AG08396 (cell line): ENCODE measurements at regions not wholly inside any gene's neighbourhood (a gene's known extent, or its start where the extent isn't known, plus 50 kb on each side); places are given as distances from the start of the nearest gene placed in this dataset.
"Not testable (repeated sequence)": the region's sequence is repeated elsewhere in the genome, so short reads cannot be mapped to it uniquely, and the experiment has no call there.

Source experiments
- DNase-seq: peaks from one replicate; pipeline ENCODE4 v3.0.0; 2012; ENCODE audit warnings: low spot score, mixed read lengths

DNA sequence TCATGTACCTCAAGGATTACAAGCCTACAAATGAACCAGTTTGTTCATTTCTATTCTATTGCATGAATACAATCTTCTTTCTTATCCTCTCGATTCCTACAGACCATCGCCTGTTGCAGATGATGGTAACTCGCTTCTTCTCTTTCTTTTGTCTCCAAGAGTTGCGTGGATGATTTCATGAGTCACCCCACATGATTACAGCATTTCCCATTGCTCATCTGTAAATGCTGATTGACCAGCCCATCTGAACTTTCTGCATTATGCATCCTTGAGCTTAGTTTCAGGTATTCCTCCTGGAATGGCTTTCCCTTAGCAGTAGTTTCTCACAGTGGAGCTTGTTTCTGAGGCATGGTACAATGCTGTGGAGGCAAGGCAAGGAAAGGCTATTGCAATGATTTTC, 109.6 kb upstream of the TOPAZ1 start:
- DNase-seq: no peak

DNA sequence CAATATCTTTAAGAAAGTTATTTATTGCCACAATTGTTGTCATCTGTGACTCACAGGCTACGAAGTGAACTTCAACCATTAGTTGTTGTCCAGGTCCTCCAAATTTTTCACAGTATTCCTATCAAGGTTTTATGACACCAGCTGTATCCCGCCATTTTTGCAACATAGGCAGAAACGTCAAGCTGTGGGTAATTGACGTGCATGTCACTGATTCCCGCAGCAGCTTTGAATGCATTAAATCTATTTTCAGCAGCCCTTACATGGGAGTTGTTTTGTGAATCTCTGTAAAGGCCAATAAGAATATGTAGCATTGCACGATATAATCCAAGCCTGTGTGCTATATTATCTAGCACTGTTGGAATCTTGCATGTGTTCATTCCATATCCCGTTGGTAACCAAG, 109.1 kb upstream of the TOPAZ1 start:
- no peak for DNase-seq

DNA sequence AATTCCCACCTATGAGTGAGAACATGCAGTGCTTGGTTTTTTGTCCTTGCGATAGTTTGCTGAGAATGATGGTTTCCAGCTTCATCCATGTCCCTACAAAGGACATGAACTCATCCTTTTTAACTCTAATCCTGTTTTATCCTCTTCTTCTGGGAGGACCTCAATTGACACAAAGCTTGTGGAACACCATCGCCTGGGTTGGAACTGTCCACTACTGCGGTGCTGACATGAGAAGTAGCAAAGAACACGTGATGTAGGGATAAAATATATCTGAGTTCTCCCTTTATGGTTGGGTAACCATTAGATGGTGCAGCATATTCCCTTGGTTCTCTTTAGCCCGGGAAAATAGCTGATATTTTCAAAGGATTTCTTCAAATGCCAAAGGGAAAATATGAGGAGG, 105.3 kb upstream of the TOPAZ1 start:
- no peak for DNase-seq

DNA sequence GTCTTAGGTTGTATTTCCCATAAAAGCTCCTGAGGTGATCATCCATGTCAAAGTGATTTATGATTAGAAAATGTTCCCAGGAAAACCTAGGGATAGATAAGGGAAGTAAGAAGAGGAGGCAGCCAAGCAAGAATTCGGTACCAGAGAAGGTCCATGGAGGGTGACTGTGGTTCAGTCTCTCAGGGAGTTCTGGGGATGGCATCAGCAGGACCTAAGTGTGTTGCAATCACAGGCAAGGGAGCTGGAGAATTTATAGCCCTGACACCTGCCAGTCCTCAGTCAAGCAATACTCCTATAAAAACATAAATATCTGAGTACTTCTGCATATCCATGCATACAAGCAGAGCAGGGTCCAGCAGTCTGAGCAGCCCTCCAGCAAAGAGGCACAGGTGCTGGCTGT, 95.6 kb upstream of the TOPAZ1 start:
- DNase-seq: no peak

DNA sequence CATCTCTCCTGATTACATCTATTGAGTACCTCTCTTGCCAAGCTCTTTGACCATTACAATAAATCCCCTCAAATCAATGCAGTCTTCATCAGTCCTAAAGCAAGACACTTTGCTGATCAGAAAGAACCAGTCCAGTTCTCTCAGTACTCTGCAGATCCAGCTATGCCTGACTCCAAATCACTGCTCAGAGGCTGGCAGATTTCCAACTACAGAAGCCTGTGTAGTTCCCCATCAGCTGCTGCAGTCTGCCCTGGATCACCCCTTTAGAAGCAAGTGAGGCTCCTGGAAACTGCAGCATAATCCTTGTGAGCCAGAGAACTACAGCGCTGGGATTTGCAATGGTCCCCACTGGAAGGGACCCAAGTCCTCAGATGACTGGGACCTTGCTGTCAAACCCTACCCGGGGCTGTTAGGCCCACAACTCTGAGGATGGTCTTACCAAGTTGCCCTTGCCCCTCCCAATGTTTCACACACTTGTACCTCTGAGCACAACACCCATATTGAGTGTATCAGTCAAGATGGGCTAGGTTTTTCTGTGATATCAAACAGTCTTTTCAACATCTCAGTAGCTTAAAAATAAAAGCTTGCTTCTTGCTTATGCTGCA, 81.9 kb upstream of the TOPAZ1 start:
- DNase-seq: no peak

DNA sequence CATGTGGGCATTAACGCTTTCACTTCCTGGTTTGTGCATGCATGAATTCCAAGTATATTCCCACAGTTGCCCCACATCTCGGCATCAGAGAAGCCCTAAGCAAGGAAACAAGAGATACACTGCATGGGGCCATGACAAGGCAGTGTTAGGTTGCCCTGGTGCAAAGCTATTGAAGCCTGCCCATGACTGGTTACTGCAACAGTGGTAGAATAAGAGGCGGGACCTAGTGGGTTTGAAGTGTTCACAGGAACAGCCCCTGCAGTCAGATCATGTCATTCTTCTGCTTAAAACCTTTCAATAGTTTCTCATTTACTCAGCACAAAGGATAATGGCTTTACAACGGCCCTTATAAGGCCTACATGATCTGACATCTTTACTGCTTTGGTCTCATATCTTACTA, 80.9 kb upstream of the TOPAZ1 start:
- DNase-seq: no peak

DNA sequence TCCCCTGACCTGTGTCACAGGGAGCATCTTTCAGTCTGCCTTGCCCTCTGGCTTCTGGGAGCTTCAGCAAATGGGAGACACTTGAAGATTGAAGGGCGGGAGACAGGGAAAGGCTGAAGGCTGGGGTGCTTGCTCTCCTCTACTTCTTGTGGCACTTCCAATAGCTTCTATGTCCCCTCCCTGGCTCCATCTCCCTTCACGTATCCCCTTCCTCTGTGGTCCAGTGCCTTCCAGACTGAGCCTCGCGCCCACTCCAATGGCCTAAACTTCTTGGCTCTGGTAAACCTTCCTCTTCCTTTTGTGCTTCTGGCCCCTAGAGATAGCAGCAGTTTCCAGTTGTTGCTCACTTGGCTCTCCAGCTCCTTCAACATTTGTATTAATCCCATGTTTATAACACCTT, 69.8 kb upstream of the TOPAZ1 start:
- no peak for DNase-seq

DNA sequence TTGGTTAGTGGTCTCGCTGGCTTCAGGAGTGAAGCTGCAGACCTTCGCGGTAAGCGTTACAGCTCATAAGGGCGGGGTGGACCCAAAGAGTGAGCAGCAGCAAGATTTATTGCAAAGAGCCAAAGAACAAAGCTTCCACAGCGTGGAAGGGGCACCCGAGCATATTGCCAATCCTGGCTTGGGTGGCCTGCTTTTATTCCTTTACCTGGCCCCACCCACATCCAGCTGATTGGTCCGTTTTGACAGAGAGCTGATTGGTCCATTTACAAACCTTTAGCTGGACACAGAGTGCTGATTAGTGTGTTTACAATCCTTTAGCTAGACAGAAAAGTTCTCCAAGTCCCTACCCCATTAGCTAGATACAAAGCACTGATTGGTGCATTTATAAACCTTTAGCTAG, 69.0 kb upstream of the TOPAZ1 start:
- DNase-seq: not testable (repeated sequence)

DNA sequence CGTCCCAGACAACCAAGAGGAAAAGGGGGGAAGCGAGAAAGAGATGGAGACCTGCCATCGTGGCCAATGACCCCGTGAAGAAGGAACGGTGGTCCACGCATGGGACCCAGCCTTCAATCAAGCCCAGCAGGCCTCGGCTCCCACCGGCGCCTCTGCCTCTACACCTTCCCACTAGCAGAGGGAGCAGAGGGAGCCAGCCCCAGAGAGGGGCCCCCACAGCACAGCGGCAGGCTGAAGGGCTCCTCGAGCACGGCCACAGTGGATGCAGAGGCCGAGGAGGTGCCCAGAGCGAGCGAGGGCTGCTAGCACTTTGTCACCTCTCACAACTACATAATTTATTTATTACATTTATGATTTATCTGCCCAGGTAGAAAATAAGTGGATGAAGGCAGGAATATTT, 68.4 kb upstream of the TOPAZ1 start:
- no peak for DNase-seq

DNA sequence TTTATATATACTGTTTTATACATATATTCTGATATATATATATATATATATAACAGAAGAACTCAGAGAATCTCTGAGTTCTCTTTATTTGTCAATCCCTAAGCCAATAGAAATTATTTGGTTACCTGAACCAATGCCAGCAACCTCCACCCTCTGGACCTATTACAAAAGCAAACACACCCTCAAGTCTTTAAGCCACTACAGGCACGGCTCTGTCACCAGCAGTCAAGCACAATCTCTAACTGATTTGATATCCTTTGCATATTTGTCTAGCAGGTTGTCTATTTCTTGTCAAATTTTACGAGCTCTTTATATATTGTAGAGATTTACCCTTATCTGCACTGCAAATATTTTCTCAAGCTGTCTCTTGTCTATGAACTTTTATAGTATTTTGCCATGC, 66.6 kb upstream of the TOPAZ1 start:
- DNase-seq: no peak

DNA sequence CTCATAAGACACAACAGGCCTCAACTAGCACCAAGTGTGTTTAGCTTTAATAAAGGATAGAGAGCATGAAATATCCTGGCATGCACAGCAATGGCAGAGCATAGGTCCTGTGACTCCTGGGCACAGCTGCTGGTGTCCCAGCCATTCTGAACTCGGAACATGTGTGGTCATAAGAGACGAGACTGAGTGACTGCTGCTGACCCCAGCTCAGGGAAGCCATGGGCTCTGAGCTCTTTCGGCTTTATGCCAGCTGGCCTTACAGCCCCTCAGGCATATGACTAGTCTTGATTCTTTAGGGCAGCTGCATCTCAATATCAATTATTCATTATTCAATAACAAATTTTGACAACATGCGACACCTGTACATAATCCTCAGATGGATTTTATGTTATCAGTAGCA, 62.4 kb upstream of the TOPAZ1 start:
- no peak for DNase-seq

DNA sequence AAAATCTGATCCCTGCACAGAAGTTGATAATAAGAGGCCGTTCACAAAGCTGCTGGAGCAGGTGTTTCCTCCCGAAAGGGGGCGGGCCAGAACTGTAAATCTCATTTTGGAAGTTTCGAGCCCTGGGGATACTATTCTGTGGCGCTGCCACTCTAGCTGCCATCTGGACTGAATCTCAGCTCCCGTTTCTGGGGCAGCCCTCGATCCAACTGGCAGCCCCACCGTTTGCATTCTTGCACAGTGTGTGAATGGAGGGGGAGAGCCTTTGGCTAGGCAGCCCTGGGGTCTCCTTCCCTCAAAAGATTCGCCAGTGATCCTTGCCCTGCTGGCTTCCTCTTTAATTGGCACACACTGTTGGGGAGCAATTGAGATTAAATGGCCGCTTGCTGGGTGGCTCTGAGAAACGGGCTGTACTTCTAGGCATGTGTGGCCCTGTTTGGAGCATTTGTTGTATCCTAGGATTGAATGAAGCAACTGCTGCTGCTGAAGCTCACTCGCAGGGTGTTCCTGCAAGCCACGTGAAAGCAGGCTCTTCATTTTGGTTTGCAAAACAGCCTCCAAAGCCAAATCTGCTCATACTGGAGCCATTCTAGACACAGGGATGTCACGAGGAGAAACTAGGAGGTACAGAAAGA, 57.2 kb upstream of the TOPAZ1 start:
- no peak for DNase-seq

DNA sequence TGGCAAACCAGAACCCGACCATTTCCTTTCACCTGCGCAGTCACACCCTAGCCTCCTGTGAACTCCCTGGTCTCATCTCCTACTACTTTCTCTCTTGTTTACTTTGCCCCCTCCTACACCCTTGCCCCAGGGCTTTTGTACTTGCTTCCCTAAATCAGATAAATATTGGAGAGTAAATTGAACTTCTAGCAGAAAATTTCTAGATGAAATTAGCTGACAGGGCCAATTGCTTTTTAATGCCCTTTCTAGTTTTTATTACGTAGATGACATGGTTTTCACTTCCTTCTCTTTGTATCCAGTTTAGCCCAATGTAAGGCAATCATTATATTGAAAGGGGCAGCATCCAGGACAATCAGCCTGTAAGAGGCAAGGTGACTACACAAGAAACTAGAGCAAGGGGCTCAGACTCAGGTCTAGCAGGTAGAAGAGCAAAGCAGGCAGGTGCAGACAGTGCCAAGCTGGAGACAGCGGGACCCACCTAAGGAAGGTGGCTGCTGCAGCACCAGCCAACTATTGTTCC, 56.2 kb upstream of the TOPAZ1 start:
- no peak for DNase-seq

DNA sequence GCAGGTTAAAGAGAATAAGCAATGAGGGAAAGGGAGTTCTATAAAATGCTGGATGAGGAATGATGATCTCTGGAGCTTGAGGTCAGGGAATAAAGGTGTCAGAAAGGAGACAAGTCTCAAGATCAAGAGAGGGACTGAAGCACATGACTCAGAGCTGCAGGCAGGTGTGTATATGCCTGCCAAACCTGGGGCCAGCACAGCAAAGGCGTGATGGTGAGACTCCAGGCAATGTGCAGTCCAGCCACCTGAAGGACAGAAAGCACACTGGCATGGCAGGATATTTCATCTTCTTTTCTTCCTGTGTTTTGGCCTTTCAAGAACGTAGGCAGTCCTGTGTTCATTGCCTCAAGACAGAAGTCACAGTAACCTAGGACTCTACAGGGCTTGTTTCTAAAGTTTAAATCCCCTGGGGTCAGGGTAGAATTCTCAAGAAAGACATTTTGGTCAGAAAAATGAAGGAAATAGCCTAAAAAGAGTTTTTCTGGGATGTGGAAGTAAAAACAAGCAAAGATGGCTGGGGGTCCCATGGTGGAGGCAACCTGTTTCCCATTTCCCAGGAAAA, 55.5 kb upstream of the TOPAZ1 start:
- no peak for DNase-seq

DNA sequence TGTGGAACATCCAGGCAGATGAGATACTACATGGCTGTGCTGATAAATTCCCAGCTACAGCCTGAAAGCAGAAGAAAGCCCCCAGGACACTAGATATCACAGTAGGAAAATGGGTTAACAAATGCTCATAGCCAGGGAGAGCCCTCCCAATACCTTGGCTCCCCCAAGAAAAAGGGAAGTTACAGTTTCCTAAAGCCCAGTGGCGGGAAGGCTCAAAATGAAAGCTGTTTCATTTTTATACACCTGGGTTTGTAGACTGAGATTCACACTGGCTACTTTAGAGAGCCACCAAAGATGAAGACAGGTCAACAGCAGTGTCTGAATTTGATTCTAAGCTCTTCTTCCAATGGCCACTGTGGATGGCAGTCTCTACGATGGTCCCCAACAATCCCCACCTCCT, 55.0 kb upstream of the TOPAZ1 start:
- DNase-seq: no peak
